ENCODE measurements at regions not wholly inside any gene's neighbourhood (a gene's known extent, or its start where the extent isn't known, plus 50 kb on each side); places are given as distances from the start of the nearest gene placed in this dataset.

DNA sequence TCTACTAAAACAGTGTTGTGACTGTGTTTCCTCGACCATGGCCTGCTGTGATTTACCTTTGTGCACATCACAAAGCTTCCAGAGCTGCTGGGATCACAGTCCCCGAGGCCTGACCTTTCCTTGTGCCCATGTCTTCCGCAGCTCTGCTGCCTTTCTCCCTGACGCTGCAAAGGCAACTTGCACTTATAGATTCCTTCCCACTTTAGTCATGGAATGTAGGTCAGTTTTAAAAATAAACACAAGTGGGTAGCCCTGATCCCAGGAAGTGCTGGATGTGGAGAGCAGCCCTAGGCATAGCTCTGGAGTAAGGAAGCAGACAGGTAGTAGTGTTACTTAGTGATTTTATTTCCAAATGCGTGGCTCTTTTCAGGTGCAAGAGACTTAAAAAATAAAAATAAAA is 825.7 kb downstream of the AACS start:
- Histone ChIP-seq H3K36me3 (no peaks in the 10 kb centered on the region), H3K27me3 (no peaks in the 10 kb centered on the region), H3K27ac (no peak overlapping the region), H3K4me1 (no peaks in the 10 kb centered on the region), H3K9me3 (no peaks in the 10 kb centered on the region), H3K4me3 (no peak overlapping the region)
- TF ChIP-seq POLR2A (IDR thresholded peaks at IDR 0.05), result no peak
- TF ChIP-seq, protein P1, sequence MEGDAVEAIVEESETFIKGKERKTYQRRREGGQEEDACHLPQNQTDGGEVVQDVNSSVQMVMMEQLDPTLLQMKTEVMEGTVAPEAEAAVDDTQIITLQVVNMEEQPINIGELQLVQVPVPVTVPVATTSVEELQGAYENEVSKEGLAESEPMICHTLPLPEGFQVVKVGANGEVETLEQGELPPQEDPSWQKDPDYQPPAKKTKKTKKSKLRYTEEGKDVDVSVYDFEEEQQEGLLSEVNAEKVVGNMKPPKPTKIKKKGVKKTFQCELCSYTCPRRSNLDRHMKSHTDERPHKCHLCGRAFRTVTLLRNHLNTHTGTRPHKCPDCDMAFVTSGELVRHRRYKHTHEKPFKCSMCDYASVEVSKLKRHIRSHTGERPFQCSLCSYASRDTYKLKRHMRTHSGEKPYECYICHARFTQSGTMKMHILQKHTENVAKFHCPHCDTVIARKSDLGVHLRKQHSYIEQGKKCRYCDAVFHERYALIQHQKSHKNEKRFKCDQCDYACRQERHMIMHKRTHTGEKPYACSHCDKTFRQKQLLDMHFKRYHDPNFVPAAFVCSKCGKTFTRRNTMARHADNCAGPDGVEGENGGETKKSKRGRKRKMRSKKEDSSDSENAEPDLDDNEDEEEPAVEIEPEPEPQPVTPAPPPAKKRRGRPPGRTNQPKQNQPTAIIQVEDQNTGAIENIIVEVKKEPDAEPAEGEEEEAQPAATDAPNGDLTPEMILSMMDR (IDR thresholded peaks at IDR 0.05), result no peak
- no peak for DNase-seq

DNA sequence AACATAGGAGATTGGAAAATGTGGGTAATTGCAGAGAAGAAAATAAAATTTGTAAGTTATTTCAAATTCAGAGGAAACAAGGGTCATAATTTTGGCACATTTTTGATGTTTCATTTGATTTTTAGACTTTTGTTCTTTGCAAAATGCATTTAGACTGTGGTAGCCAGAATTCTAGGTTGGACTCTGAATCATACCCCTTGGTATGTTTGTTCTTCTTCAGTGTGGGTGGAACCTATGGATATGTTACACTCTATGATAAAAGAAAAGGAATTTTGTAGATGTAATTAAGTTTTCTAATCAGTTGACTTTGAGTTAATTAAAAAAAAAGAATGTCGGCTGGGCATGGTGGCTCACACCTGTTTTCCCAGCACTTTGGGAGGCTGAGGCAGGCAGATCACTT is 827.0 kb downstream of the AACS start:
- TF ChIP-seq, protein P1 (IDR thresholded peaks at IDR 0.05), result no peak
- no peak for TF ChIP-seq POLR2A (IDR thresholded peaks at IDR 0.05)
- H3K36me3 ChIP-seq, result no peaks in the 10 kb centered on the region

DNA sequence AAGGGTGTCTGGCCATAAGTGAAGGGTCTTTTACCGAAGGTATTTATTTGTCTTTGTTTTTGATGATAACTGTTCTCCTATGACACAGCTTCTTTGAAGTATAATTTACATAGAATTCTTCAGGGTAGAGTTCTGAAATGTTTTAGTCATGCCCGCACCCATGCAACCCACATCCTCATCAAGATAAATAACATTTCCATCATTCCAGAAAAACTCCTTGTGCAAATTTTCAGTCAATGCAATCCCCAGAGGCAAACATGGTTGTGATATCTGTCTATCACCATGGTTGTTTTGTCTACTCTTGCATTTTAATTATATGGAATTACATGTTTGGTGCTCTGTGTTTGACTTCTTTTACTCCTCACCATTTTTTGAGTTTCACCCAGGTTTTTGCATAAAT is 837.8 kb downstream of the AACS start:
- no peak for TF ChIP-seq POLR2A (IDR thresholded peaks at IDR 0.05)
- TF ChIP-seq, protein P1 (IDR thresholded peaks at IDR 0.05), result no peak

More for the DNA sequence above, 827.0 kb downstream of the AACS start:
- no peaks in the 10 kb centered on the region for H3K9me3 ChIP-seq
- no peak for DNase-seq
- no peak overlapping the region for H3K4me3 ChIP-seq
- no peaks in the 10 kb centered on the region for H3K4me1 ChIP-seq
- H3K27ac ChIP-seq, result no peak overlapping the region
- no peaks in the 10 kb centered on the region for H3K27me3 ChIP-seq

DNA sequence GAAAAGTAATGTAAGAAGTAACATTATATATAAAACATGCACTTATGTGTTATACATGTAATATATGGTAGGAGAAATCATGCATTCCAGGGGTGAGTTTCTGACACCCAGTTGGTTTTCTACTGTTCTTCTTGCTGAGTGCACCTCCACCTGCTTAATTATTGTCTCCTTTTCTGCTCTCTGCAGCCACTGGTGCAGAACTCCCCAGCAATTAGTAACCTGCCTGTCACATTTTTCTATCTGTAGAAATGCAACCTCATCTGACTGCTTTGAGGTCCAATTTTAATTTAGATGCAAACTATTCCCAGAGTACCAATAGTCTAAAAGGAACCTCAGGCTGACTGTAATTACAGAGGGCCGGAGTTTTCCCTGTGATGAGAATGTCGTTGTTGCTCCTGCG is 842.1 kb downstream of the AACS start:
- no peak for TF ChIP-seq POLR2A (IDR thresholded peaks at IDR 0.05)
- TF ChIP-seq, protein P1 (IDR thresholded peaks at IDR 0.05), result no peak
- DNase-seq, result no peak
- H3K4me3 ChIP-seq, result no peak overlapping the region

More for the DNA sequence above, 837.8 kb downstream of the AACS start:
- no peak overlapping the region for H3K4me3 ChIP-seq
- no peak for DNase-seq
- H3K27me3 ChIP-seq, result no peaks in the 10 kb centered on the region
- H3K36me3 ChIP-seq, result no peaks in the 10 kb centered on the region
- no peaks in the 10 kb centered on the region for H3K4me1 ChIP-seq
- no peaks in the 10 kb centered on the region for H3K9me3 ChIP-seq
- H3K27ac ChIP-seq, result no peak overlapping the region

DNA sequence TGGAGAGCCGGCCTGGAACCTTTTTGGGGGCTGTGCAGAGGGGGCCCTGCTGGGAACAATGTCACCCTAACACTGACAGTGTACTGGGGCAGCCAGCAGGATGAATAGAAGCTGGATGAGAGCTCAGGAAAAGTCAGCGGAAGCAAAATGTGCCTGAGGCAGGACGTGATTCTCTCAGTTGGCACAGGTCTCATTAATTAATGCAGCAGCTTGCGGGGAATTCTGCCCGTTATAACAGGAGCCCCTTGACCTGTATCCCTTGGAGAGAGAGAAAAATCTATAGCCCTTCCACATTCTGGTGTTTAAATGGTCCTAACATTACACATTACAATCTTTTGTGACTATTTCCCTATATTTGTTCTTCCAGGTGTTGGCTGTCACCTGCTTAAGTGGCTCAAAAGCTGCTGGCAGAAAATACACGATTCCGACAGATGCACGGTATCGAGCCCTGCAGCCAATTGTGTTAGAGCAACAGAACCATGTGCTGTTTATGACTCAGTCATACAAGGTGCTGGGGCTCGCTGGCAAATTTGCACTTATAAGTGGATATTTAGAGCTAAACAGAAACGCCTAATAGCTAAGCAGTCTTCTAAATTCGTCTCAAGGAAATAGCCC is 854.7 kb downstream of the AACS start:
- no peak for DNase-seq
- Histone ChIP-seq H3K9me3 (no peaks in the 10 kb centered on the region), H3K36me3 (no peaks in the 10 kb centered on the region), H3K27me3 (no peaks in the 10 kb centered on the region), H3K27ac (no peak overlapping the region), H3K4me3 (no peak overlapping the region), H3K4me1 (no peaks in the 10 kb centered on the region)
- no peak for TF ChIP-seq POLR2A (IDR thresholded peaks at IDR 0.05)
- TF ChIP-seq, protein P1 (IDR thresholded peaks at IDR 0.05), result no peak

More for the DNA sequence above, 842.1 kb downstream of the AACS start:
- Histone ChIP-seq H3K36me3 (no peaks in the 10 kb centered on the region), H3K9me3 (no peaks in the 10 kb centered on the region), H3K27me3 (no peaks in the 10 kb centered on the region), H3K4me1 (no peaks in the 10 kb centered on the region), H3K27ac (no peak overlapping the region)

DNA sequence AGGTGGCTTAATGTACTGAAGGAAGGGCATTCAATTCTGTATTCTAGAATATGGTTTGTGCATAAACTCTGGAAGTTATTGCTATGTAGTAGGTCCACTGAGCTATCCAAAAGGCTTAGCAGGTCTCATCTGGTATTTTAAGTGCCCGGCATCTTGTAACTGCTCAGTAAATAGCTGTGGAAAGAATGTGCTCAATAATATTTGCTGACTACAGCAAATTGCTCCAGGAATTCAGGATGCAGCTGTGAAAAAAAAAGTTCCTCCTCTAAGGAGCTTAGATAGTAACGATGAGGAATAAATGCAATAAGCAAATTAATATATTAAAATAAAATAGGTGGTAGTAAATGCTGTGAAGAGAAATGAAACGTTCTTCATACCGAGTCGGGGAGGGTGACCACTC is 857.1 kb downstream of the AACS start:
- no peak for DNase-seq
- Histone ChIP-seq H3K4me1 (no peaks in the 10 kb centered on the region), H3K27ac (no peak overlapping the region), H3K4me3 (no peak overlapping the region), H3K36me3 (no peaks in the 10 kb centered on the region), H3K9me3 (no peaks in the 10 kb centered on the region), H3K27me3 (no peaks in the 10 kb centered on the region)
- no peak for TF ChIP-seq POLR2A (IDR thresholded peaks at IDR 0.05)
- TF ChIP-seq, protein P1 (IDR thresholded peaks at IDR 0.05), result no peak
